Osteoblast (primary cell): ENCODE measurements at regions not wholly inside any gene's neighbourhood (a gene's known extent, or its start where the extent isn't known, plus 50 kb on each side); places are given as distances from the start of the nearest gene placed in this dataset.

Source experiments
- DNase-seq: peaks from one replicate; pipeline ENCODE4 v3.0.0; 2011; ENCODE audit warnings: low spot score, mixed read lengths; ENCODE audit not compliant: insufficient read length; ENCODE audit errors: missing footprints
- H2AFZ ChIP-seq: 2 replicates; pipeline ENCODE4 v1.6.0; 2011; ENCODE audit warnings: mild to moderate bottlenecking, low read length
- H3K27ac ChIP-seq: 2 replicates; pipeline ENCODE4 v1.5.1; 2011; ENCODE audit warnings: mild to moderate bottlenecking, low read depth, low read length, moderate library complexity
- H3K27me3 ChIP-seq: 2 replicates; pipeline ENCODE4 v1.6.0; 2012; ENCODE audit warnings: mild to moderate bottlenecking, control low read depth, inconsistent platforms, low read length, moderate library complexity; ENCODE audit not compliant: insufficient read depth
- H3K36me3 ChIP-seq: 2 replicates; pipeline ENCODE4 v1.5.1; 2011; ENCODE audit warnings: mild to moderate bottlenecking, low read length, control low read depth, moderate library complexity; ENCODE audit not compliant: insufficient read depth
- H3K4me1 ChIP-seq: 2 replicates; pipeline ENCODE4 v1.5.1; 2011; ENCODE audit warnings: mild to moderate bottlenecking, low read length, control low read depth, moderate library complexity; ENCODE audit not compliant: insufficient read depth
- H3K4me2 ChIP-seq: 2 replicates; pipeline ENCODE4 v1.6.0; 2011; ENCODE audit warnings: mild to moderate bottlenecking, low read length; ENCODE audit not compliant: insufficient read depth
- H3K4me3 ChIP-seq: fragments of 200-600 bp; sonication (generic); 3 replicates; pipeline ENCODE4 v1.5.1; 2012; ENCODE audit warnings: mild to moderate bottlenecking, low read length, inconsistent platforms; ENCODE audit not compliant: insufficient read depth
- H3K79me2 ChIP-seq: 2 replicates; pipeline ENCODE4 v1.6.0; 2012; ENCODE audit warnings: mild to moderate bottlenecking, low read length, control low read depth, inconsistent platforms; ENCODE audit not compliant: insufficient read depth
- H3K9me3 ChIP-seq: 2 replicates; pipeline ENCODE4 v1.5.1; 2011; ENCODE audit warnings: low read depth, low read length, control low read depth
- H4K20me1 ChIP-seq: 2 replicates; pipeline ENCODE4 v1.6.0; 2012; ENCODE audit warnings: mild to moderate bottlenecking, low read length, control low read depth; ENCODE audit not compliant: insufficient read depth
- CTCF ChIP-seq: IDR thresholded peaks from 2 replicates; pipeline ENCODE4 v1.5.1; 2011; ENCODE audit warnings: mild to moderate bottlenecking, low read depth, low read length, moderate library complexity; ENCODE audit errors: extremely low read depth

- TF ChIP-seq CTCF: no peak
- no peaks in the 10 kb centered on the region for H3K79me2 ChIP-seq
- no peaks in the 10 kb centered on the region for H3K9me3 ChIP-seq
- no peak overlapping the region for H3K4me3 ChIP-seq
- H3K4me2 ChIP-seq: no peak overlapping the region
- H3K27ac ChIP-seq: no peak overlapping the region
- no peak overlapping the region for H2AFZ ChIP-seq
- no peaks in the 10 kb centered on the region for H4K20me1 ChIP-seq
- H3K4me1 ChIP-seq: peaks cover 21% of the 10 kb centered on the region
- H3K36me3 ChIP-seq: no peaks in the 10 kb centered on the region
- no peaks in the 10 kb centered on the region for H3K27me3 ChIP-seq
- no peak for DNase-seq
Measured at GRCh38 chr10:4723860-4724259, 102.1 kb upstream of the AKR1E2 start.

GRCh38 chr10:4721999-4722753, 103.8 kb upstream of the AKR1E2 start:
- no peak for DNase-seq
- Histone ChIP-seq H3K4me2 (no peak overlapping the region), H3K9me3 (no peaks in the 10 kb centered on the region), H4K20me1 (no peaks in the 10 kb centered on the region), H3K36me3 (no peaks in the 10 kb centered on the region), H2AFZ (no peak overlapping the region), H3K27ac (no peak overlapping the region), H3K27me3 (no peaks in the 10 kb centered on the region), H3K79me2 (no peaks in the 10 kb centered on the region), H3K4me1 (peaks cover 21% of the 10 kb centered on the region), H3K4me3 (no peak overlapping the region)
- TF ChIP-seq CTCF: no peak

GRCh38 chr10:4720463-4720862, 105.5 kb upstream of the AKR1E2 start:
- Histone ChIP-seq H3K27ac (no peak overlapping the region), H3K79me2 (no peaks in the 10 kb centered on the region), H3K4me1 (peaks cover 14% of the 10 kb centered on the region), H3K4me3 (no peak overlapping the region), H3K4me2 (no peak overlapping the region), H2AFZ (no peak overlapping the region), H3K36me3 (no peaks in the 10 kb centered on the region), H3K27me3 (no peaks in the 10 kb centered on the region), H3K9me3 (no peaks in the 10 kb centered on the region), H4K20me1 (no peaks in the 10 kb centered on the region)
- TF ChIP-seq CTCF: no peak
- no peak for DNase-seq

GRCh38 chr10:4719671-4720070, 106.3 kb upstream of the AKR1E2 start:
- no peaks in the 10 kb centered on the region for H3K79me2 ChIP-seq

More at GRCh38 chr10:4719671-4720070, 106.3 kb upstream of the AKR1E2 start:
- Histone ChIP-seq H3K4me2 (no peak overlapping the region), H3K36me3 (no peaks in the 10 kb centered on the region), H3K4me3 (no peak overlapping the region), H3K9me3 (no peaks in the 10 kb centered on the region), H2AFZ (no peak overlapping the region), H4K20me1 (no peaks in the 10 kb centered on the region), H3K4me1 (peaks cover 9% of the 10 kb centered on the region), H3K27ac (no peak overlapping the region), H3K27me3 (no peaks in the 10 kb centered on the region)
- DNase-seq: no peak
- TF ChIP-seq CTCF: no peak
